Colon (tissue), 2 donors: ENCODE measurements at regions not wholly inside any gene's neighbourhood (a gene's known extent, or its start where the extent isn't known, plus 50 kb on each side); places are given as distances from the start of the nearest gene placed in this dataset.
"Not testable (repeated sequence)": the region's sequence is repeated elsewhere in the genome, so short reads cannot be mapped to it uniquely, and the experiment has no call there.

Experiments
- FAIRE-seq: peaks from 2 replicates; lab custom pipeline; 2012; peaks lifted over from hg19 to GRCh38; lab: Jason Lieb, UNC
- donor health status: control.
- donor health status: control.

DNA sequence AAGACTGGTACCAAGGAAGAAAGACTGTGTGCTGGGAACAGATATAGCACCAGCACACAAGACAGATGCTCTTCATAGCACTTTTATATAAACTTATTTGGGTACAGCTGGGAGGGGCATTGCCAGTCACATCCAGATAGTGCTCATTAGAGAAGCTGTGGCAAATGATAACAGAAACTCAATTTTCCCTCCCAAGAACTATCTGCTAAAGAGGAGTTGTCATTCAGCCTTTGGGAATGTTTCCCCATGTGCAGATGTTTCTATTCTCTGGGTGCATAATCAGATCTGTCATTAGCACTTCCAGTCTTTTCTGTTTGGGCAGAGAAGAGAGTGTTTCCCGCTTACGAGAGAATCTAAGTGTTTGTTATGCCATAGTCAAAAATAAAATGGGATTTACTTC is 714.9 kb upstream of the MDGA2 start:
- FAIRE-seq: no peak

DNA sequence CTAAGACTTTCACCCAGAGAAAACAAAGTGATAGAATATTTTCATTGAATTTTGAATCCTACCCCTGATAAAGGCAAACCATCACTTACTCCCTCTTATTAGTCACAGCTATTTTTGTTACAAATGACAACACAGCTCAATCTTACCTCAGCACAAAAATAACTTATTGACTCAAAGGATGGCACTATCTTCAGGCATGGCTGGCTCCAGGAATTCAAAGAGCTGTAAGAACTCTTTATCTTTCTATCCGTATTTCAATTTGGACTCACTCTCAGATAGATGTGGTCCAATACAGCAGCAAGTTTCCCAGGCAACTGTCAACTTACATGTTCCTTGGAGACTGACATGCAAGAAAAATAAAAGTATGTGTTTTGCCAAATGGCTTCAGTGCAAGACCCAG is 709.4 kb upstream of the MDGA2 start:
- FAIRE-seq: no peak

DNA sequence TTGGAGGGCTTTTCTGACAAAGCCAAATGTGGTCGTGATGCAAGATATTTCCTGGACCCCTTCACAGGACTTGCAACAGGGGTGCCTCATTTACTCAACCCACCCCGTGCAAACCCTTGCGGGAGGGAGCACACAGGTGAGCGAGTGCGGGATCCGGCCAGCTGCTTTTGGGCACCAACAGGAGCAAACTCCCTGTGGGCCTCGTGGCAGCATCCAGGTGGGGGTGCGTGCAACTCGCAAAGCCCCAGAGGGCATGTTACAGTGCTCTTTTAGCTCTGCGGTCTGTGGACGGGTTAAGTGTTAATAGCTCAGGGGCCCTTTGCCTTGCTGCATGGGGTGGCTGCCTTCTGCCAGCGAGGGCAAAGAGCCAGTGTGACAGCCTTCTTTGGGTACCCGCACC is 707.6 kb upstream of the MDGA2 start:
- no peak for FAIRE-seq

DNA sequence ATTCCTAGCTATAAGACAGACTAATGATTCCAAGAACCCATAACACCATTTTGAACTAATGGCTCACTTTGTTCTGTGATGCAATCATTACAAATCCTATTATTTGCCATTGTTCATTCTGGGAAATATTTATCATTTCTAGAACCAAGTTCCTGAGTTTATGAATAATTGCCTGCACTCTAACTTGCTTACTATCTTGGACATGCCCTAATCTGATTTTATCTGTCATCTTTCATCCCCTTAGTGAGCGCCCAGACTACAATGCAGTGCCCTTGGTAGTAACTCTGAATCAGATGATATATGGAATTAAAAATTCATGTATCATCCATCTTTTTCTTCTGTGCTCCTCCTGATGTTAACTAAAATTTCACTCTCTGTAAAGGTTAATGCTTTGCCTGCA is 703.1 kb upstream of the MDGA2 start:
- no peak for FAIRE-seq

DNA sequence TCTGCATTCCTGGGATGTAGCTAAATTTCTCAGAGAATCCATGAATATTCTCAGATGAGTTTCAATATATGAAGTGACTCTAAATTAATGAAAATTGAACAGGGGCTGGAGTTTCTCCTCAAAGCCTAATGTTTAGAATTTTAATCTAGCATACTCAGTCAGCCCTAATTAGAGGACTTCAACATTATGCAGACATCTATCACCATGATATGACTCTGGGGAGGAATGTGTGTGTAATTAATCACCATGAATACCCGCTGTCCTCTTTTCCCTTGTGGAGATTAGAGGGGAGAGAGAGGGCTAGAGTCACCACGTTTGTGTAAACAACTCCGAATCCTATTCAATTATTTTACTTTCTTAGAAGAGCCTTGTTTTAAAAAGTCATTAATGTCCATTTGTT is 698.6 kb upstream of the MDGA2 start:
- FAIRE-seq: no peak

DNA sequence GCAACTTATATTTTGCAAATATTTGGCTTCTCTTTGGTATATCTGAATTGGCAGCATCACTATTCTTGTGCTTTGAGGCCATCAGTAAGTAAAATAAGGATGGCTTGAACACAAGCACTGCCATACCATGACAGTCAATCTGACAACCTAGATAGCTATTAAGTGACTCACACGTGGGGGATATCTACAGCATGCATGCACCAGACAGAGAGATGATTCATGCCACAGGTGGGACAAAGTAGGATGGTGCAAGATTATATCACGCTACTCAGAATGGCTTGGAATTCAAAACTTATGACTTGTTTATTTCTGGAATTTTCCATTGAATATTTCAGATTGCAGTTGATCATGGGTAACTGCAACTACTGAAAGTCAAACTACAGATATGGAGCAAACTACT is 675.6 kb upstream of the MDGA2 start:
- FAIRE-seq: no peak

DNA sequence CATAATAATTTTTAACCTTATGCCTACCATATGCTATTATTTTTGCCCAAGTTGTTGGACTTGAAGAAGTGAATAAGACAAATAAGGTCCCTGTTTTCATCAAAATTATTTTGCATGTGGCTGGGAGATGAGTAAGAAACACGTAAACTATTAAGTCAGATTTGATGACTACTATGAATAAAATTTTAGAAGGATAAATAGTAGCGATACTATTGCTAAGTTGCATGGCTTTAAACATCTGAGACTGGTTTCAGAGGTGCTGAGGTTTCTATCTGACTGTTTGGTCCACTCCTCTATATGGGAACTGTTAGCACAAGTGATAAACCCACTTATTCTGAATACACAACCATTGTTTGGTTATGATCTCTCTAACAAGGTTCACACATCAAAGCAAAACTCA is 674.3 kb upstream of the MDGA2 start:
- FAIRE-seq: no peak

DNA sequence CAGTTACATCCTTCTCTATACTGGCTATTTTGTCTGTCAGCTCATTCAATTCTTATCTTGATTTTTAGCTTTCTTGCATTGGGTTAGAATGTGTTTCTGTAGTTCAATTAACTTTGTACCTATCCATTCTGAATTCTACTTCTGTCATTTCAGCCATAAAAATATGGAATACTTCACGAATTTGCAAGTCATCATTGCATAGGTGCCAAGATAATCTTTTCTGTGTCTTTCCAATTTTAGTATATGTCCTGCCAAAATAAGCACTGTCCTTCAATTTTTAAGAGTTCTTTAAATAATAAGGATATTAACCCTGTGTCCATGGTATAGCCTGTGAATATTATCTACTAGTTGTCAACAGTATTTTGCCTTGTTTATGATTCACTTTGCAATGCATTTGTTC is 665.7 kb upstream of the MDGA2 start:
- no peak for FAIRE-seq

DNA sequence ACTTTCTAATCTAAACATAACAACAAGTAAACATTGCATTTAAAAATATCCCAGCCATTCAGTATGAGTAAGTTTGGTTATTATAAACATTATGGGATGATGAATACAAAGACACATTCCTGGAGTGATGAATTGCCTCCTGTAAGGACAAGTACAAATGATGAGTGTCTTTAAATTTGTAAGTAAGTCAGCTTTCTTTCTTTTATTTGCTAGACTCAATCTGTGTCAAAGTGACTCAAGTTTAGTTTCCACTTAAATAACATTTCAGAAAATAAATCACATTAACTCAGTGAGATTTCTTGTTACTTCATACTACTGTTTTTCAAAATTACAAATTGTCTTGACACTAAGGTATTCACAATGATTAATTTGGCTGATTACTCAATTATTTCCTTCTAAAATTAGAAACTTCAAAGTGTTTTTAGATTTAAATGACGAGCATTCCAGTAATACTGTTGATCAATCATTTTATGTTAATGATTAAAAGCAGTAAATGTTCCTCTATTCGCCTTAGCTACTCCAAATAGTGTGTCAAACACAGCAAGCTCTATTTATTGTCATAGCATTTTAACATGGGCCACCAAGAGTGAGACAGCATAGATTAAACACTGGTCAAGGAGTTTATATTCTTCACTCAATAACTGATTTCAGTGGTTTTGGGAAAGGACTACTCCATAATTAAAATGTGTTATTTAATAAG is 658.0 kb upstream of the MDGA2 start:
- FAIRE-seq: no peak

DNA sequence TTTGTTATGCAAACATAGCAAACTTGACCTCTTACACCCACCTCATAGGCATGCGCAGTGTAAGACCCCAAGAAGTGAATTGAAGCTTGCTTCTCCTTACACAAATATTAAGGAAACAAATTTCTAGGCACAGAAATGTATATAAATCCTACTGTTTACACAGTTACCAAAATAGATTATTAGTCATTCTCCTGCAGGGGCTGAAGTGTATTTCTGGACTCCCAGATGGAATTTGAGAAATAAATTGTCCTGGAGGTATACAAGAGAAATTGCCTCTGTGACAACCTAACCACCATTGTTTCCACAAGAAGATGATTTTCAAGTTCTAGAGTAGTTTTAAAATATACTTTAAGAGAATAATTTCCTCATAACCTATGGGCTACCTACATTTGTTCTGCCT is 656.0 kb upstream of the MDGA2 start:
- no peak for FAIRE-seq

DNA sequence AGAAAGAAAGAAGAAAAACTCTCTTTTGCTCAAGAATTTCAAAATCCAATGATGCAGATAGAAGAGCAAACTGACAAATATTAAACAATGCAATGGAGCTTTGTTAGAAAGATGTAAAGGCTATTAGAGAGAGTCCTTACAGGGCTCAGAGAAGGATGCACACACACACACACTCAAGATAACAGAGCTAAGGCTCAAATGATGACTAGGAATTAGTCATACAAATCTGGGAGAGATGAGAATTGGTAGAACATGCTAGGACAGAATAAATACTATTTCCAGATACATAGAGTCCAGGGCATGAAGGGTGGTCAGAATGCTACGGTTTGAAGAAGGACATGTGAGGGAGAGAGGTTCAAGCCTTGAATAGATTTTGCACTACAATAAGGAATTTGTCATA is 650.1 kb upstream of the MDGA2 start:
- FAIRE-seq: no peak

DNA sequence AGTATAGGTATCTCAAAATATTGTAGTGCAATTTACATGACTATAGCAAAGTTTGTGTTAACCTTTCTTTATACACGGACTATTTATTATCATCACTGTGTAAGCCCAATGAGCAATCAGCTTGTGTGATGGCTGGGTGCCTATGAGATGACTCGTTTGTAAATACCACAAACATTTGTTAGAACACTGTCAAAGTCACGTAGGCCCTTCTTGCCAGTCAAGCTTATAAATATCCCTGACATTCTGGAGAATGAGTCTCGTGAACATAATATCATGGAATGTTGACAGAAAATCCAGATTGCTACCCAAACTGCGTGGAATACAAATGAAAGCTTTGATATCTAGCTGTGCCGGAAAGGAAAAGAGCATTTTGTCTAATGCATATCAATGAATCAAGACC is 648.3 kb upstream of the MDGA2 start:
- FAIRE-seq: no peak

DNA sequence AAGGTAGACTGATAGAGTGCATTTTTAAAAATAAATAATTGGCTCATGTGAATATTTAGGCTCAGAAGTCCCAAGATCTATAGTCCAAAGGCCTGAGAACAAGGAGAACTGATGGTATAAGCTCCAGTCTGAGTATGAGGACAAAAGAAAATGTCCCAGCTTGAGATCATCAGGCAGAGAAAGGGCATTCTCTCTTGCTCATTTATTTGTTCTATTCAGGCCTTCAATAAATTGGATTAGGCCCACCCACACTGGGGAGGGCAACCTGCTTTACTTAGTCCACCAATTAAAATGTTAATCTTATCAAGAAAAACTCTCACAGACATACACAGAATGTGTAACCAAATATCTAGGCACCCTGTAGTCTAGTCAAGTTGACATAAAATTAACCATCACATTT is 644.4 kb upstream of the MDGA2 start:
- no peak for FAIRE-seq

DNA sequence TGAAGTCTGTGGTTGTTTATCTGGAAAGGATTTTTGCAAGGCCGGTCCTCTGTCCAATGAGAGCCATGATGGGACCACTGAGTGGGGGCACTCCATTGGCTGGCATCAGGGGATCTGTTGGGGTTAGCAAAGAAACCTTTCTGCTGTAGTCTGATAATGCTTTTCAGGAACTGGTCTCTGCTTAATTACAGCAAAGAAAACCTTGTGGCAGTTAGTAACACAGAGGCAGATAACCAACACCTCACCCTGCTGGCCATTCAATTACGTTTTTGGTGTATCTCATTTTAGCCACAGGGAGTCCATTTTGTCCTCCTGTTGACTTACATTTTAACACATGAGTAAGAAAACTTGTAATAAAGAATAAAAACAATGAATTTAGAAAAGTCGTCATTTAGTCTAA is 629.3 kb upstream of the MDGA2 start:
- FAIRE-seq: no peak

DNA sequence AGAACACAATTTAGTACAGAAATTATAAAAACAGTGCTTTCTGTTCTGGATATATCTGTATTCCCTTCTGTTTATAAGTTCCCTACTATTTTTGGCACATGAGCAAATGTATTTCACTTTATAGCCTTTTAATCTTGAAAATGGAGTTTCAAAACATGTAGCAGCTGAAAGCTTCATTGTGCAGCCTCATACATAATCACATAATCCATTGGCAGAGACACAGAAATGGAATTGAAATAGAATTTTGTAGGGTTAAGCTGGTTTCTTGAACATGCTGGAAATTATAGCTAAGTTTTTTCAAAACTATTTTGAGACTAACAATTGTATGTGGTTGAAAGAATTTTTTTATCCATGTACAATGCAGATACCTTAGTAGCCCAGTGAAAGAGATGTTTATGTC is 614.3 kb upstream of the MDGA2 start:
- FAIRE-seq: no peak

DNA sequence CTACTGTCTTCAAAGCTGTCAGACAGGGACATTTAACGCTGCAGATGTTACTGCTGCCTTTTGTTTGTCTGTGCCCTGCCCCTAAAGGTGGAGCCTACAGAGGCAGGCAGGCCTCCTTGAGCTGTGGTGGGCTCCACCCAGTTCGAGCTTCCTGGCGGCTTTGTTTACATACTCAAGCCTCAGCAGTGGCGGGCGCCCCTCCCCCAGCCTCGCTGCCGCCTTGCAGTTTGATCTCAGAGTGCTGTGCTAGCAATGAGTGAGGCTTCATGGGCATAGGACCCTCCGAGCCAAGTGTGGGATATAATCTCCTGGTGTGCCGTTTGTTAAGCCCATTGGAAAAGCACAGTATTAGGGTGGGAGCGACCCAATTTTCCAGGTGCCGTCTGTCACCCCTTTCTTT is 609.8 kb upstream of the MDGA2 start:
- FAIRE-seq: not testable (repeated sequence)

DNA sequence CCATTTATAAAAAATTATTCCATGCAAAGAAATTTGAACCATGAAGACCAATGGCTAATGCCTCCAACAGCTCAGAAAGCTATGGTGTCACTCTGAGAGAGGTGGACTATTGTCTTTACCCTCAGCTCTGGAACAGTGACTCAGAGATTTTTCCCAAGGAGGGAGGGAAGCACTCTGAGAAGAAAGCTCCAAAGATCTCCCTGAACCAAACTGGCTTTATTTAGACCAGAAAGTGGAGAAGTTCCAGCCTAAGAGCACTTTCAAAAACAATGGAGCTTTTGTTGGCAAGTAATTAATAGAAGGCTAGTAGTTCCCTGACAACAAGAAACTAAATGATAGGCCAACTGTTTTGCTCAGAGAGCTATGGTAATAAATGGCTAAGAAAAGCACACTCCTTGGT is 599.9 kb upstream of the MDGA2 start:
- FAIRE-seq: no peak

DNA sequence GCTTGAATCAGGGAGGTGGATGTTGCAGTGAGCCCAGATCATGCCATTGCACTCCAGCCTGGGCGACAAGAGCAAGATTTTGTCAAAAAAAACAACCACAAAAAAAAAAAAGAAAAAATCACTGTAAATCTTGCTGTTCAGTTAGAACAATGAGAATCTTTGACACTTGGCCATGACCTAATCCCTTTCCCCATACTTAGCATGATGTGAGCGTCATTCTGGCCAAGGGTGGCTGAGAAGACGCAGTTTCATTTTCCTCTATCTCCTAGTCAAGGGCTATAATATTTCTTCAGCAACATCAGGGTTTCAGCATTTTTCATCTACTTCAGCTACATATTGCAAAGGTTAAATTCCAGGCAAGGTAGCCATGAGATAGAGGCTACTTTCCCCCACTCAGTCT is 599.4 kb upstream of the MDGA2 start:
- no peak for FAIRE-seq

DNA sequence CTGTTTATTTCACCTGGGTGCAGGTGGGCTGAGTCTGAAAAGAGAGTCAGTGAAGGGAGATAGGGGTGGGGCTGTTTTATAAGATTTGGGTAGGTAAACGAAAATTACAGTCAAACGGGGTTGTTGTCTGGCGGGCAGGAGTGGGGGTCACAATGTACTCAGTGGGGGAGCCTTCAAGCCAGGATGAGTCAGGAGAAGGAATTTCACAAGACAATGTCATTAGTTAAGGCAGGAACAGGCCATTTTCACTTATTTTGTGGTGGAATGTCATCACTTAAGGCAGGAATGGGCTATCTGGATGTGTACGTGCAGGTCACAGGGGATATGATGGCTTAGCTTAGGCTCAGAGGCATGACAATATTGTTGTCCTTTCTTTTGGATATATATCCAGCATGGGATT is 592.5 kb upstream of the MDGA2 start:
- not testable (repeated sequence) for FAIRE-seq

DNA sequence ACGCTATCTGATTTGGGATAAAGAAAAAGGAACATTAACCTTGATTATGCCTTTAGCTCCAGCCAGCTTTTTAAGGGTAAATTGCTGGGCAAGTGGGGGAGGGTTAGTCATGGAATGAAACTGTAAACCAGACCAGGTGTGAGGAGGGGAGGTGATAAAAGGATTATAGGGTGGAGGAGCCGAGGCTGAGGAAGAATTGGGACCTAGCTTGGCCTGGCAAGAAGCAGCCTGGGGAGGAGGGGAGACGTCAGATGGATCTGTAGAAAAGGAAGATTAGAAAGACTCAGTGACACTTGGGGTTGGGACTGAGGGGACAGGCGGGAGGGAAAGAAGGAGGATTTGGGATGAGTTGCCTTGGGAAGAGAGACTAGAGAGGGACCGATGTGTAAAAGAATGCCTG is 590.8 kb upstream of the MDGA2 start:
- FAIRE-seq: not testable (repeated sequence)

DNA sequence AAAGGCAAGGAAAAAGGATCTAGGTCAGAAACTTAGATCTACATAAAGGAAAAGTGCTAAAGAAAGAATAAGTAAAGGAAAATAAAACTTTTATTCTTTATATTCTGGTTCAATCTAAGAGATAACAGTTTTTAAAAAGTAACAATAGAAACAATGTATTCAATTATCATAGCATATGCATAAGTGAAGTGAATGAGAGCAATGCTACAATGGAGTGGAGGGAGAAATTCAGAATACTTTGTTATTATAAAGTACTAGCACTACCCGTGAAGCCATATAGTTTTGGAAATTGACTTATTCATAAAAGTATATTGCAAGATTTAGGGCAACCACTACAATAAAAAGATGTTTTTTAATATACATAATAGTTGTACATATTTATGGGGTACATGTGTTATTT is 586.0 kb upstream of the MDGA2 start:
- FAIRE-seq: no peak

DNA sequence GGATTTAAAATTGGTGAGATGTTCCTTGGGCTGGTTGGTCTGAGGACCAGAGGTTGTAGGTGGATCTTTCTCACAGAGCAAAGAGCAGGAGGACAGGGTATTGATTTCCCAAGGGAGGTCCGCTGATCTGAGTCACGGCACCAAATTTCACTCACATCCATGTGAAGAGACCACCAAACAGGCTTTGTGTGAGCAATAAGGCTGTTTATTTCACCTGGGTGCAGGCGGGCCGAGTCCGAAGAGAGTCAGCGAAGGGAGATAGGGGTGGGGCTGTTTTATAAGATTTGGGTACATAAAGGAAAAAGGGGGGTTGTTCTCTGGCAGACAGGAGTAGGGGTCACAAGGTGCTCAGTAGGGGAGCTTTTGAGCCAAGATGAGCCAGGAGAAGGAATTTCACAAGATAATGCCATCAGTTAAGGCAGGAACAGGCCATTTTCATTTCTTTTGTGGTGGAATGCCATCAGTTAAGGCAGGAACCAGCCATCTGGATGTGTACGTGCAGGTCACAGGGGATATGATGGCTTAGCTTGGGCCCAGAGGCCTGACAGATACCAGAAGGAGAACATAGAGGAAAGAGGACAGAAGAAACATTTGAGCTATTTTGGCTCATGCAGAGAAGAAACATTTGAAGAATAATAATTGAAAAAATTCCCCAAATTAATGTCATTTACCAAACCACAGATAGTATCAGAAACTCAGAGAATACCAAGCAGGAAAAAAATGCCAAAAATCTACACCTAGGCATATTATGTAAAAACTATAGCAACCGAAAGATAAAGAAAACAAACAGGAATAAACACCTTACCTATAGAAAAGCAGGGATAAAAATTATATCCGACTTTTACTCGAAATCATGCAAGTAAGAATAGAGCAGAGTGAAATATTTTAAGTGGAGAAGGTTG is 585.2 kb upstream of the MDGA2 start:
- FAIRE-seq: not testable (repeated sequence)

DNA sequence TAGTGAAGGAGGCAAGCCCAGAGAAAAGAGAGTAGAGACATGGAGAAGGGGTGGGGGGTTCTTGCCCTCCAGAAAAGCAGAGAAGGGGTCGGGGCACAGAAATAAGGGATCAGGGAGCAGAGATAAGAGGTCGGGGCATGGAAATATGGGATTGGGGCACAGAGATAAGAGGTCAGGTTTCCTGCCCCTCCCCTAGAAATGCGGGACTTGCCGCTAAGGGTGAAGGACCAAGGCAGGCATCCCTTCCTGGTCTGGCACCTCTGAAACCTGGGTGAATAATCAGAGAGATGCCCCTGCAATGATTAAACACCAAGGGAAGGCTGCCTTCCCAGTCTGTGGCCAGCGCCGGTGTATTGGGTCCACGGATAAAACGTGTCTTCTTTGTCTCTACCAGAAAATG is 584.5 kb upstream of the MDGA2 start:
- FAIRE-seq: not testable (repeated sequence)

DNA sequence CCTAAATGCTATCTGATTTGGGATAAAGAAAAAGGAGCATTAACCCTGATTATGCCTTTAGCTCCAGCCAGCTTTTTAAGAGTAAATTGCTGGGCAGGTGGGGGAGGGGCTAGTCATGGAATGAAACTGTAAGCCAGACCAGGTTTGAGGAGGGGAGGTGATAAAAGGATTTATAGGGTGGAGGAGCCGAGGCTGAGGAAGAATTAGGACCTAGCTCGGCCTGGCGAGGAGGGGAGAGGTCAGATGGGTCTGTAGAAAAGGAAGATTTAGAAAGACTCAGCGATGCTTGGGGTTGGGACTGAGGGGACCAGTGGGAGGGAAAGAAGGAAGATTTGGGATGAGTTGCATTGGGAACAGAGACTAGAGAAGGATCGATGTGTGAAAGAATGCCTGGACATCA is 583.8 kb upstream of the MDGA2 start:
- not testable (repeated sequence) for FAIRE-seq
